HG02981 (cell line): ENCODE measurements at regions not wholly inside any gene's neighbourhood (a gene's known extent, or its start where the extent isn't known, plus 50 kb on each side); places are given as distances from the start of the nearest gene placed in this dataset.

Experiments used
- ATAC-seq: cut with Tn5 transposase; IDR thresholded peaks from one replicate; pipeline ENCODE4 v1.9.1; 2021; ENCODE audit warnings: mild to moderate bottlenecking, moderate library complexity; ENCODE audit not compliant: unreplicated experiment

DNA sequence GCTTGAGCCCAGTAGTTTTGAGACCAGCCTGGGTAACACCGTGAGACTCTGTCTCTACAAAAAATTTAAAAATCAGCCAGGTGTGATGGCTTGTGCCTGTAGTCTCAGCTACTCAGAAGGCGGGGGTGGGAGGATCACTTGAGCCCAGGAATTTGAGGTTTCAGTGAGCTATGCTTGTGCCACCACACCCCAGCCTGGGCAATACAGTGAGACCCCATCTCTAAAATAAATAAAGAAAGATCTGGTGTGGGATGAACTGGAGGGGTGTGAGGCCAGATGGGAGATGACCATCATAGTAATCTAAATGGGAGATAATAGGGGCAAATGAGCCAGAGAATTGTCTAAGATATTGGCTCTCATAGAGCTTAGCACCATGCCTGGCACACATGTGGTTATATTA is 60.1 kb upstream of the TRABD2B start:
- no peak for ATAC-seq

DNA sequence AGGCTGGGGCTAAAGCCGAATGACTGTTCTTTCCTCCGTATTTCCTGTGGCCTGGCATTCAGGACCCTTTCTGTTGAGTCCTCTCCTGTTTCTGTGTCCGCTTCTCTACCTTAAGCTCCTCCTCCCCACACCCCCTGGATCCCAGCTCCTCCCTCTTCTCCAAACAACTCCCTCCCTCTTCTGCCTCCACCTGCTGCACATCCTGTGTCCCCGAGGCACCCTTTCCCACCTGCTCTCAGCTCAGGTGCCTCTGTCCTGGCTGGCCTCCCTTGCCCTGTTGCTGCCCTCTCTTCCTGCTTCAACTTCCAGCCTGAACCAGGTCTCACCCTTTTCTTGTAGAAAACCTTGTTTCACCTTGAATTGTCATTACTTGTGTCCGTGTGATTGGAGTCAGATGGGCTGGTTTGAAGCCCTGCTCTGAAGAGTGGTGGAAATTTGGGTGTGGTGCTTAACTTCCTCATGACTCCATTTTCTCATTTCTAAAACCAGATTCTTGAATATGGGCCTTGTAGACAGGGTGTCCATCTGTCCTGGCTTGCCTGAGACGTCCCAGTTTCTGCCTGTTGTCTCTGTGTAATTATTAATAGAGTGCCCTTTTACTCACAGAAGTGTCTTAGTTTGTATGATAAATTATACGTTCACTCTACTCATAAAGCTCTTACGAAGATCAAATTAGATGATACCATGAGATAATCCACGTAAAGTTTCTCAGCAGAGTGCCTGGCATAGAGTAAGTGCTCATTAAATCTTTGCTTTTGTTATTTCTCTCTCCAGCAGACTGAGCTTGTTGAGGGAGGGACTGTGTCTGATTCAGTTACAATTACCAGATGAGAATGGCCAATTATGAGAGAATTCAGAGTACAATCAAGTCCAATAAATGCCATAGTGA is 58.9 kb upstream of the TRABD2B start:
- no peak for ATAC-seq

DNA sequence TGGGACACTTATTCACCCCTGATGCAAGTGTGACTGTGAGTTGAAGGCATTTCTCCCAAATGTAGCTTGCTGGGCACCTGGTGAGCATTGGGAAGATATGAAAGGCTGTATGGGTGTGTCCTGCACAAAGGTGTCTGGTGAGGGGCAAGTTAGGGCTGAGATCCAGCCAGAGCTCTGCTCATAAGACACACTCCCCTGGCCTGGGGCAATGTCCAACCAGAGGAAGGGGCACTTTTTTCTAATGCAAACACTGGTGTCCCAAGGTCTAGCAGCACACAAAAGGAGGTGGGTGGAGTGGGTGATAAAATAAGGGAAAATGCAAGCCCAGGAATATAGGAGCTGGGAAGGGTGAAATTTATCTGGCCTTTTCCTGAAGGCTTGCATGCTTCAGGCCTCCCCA is 57.0 kb upstream of the TRABD2B start:
- no peak for ATAC-seq

DNA sequence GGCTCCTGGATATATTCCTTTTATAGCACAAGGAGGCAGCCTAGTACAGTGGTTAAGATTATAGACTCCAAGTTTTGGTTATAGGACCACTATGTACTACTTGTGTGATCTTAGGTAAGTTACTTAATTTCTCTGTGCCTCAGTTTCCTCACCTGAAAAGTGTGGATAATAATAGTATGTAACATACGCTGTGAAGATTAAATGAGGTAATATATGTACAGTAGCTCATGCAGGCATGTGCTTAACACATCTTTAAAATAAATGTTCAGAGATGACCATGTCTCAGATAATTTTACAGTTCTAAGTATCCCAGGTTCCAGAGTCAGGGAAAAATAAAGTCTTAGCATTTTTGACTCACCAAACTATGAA is 55.7 kb upstream of the TRABD2B start:
- no peak for ATAC-seq

DNA sequence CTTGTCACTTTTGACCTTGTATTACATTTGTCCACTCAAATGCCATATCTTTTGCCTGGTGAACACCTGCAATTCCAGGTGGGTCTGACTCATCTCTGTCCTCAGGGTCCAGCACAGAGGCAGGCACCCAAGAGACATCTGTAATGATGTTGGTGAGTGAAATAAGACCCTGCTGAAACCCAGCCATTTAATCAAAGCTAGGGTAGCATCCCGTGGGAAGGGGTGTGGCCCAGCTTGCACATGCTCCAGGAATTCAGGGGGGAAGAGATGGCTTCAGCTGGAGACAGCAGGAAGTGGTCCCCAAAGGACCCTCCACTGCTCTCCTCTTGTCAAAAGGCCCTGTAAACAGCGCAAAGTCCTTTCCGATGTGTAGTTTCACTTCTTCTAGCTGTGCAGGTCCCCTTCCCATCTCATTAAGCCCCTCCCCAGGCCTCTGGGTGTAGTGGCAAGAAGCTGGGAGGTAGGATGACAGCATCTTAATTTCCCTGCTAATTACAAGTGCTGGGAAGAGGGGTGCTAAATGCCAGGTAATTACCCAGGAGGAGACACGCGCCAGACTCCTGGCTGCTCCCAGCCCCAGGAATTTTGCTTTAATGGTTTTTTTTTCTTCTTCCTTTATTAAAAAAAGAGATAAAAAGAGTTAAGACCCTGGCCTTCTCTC is 54.4 kb upstream of the TRABD2B start:
- ATAC-seq, result no peak

DNA sequence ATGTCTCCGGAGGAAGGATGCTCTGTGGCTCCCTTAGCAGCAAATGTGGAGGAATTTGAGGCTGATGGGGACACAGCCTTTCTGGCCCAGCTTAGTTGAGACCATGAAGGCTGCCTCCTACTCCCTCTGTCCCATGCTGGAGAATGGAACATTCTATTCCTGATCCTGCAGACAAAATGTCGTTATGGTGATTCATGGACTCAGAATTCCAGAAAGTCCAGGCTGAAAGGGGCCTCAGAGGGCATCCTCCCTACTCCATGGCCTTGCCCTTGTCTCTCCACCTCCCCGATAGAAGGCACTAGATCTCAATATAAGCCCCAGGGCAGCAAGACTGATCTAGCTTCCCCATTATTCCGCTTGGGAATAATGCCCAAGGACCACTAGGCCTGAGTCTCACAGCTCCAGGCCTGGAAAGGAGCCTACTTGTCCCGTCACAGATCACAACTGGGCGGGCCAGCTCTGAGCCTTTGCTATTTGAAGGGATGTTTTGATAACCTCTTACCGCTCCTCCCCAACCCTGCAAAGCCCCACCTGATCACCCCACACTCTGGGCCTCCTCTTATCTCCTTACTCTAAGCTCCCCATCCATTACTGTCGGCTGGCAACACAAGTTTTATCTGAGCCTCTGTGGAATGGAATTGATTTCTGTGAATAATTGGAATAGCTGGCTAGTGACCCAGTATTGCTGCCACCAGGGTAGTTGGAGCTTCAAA is 52.8 kb upstream of the TRABD2B start:
- no peak for ATAC-seq

DNA sequence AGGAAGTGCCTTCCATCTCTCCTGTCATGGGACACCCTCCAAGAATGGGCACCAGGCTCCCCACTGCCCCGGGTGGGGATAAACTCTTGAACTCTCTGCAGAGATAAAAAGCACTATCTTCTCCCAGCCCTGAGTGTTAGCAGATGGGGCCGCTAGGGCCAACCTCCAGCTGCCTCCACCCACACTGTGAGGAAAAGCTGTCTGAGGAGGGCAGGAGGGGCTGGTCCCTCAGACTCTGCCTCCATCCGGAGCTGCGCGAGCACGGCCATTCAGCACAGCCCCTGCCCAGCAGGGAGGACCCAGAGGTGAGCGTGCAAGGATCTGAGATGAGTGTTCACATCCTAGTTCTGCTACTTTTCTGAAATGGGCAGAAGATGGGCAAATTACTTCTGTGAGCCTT is 51.8 kb upstream of the TRABD2B start:
- ATAC-seq, result no peak

DNA sequence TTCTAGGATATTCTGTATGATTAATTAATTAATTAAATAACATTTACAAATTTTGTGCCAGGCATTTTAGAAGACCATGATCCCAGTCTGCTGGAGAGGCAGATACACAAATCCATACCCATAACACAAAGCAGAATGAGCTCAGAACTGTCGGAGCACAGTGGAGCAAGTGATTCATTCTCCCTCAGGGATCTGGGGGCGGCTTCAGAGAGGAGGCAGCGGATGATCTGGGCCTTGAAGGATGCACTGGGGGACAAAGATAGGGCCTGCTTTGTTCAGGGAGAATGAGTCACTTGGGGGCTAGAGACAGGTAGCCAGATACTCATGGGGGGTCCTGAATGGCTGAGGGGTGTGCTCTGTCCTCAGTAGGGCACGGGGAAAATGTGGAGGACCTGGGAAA is 50.9 kb upstream of the TRABD2B start:
- ATAC-seq, result no peak

DNA sequence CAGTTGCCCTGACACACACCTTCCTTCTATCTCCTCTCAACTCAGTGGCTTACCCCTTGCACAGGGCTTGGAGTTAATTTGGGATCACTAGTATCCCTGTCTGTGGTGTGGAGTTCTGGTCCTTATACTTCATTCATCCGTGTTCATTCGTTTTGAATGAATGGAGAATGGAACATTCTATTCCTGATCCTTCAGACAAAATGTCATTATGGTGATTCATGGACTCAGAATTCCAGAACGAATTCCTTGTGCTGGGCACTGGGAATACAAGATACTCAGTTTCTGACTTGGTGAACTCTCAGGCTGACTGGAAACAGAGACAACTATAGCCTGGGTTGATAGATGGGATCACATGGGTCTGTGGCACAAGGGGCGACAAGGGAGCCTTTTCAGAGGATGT is 49.9 kb upstream of the TRABD2B start:
- no peak for ATAC-seq
